ENCODE measurements at regions not wholly inside any gene's neighbourhood (a gene's known extent, or its start where the extent isn't known, plus 50 kb on each side); places are given as distances from the start of the nearest gene placed in this dataset.

DNA sequence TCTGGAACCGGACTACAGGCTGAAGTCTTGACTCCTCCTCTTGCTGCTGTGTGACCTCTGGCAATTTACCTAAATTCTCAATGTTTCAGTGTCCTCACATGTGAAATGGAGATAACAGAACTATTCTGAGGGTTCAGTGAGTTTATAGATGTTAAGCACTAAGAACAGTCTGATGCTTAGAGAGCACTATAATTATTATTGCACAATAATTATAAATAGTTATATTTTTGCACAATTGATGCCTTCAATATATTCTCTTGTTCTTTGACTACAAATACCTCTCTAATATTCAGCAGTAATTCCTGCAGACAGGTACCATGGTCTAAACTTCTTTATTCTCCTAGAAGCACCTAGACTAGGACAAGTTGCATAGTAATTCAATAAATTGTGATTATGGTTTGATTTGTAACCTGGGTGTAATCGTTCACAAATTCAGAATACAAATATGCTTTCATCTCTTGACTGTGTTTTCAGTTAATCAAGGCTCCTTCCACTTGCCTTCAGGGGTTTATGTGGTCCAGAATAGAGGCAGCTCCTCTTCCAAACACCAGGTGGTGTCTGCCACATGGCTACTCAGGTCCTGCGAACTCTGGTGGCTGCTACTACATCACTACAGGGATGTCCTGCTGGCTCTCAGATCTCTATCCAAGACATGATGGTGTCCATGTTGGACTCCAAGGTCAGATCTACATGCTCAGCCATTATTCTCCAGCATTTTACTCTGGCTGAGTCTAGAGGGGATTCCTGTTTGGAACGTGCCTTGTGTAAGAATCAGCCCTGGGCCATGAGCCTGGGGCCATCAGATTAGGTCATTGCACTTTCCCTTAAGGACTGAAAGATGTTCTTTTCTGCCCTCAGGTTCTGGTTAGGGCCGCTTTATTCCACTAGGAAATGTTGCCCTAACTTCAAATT is 103.4 kb downstream of the QRFPR start:
- peak; percentile 2 for DNase-seq
- in situ Hi-C loops (cut with MboI; ENCODE audit: low pct_unique_long_range_greater_than_20kb, low sequenced_read_pairs), result no loop called here

DNA sequence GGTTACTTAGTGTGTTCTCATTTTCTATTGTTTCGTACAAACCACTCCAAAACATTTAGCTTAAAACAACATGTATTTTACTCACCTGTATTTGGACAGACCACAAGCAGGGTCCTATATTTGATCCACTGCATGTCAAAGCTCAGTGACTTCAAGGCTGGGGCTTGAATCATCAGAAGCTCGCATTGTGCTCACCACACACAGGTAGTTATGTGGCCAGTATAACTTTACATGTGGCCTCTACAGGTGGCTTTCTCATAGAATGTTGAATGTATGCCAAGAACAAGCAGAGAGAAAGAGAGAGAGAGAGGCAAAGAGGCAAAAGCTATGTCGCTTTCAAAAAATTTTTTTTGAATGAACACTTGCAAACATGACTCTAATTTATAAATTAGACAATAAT is 107.6 kb downstream of the QRFPR start:
- no peak for DNase-seq

DNA sequence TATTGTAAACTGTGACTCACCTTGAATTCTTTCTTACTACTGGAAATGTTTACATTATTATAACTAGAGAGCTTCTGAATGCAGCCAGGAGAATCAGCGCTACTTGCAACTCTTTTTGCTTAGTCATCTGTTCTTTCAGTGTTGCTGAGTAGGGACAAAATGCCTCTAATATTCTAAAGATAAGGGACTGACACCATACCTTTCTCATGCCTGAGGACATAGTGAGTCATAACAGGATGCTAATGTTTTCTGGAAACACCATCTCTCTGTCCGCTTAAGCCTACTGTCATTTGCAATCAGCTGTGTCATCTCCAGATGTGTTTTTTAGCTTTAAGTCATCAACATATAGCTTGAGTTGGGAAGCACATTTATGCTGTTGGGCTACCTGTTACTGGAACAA is 108.3 kb downstream of the QRFPR start:
- DNase-seq, result no peak
- in situ Hi-C loops (cut with MboI; ENCODE audit: low pct_unique_long_range_greater_than_20kb, low sequenced_read_pairs), result no loop called here

More for the DNA sequence above, 107.6 kb downstream of the QRFPR start:
- in situ Hi-C loops (cut with MboI; ENCODE audit: low pct_unique_long_range_greater_than_20kb, low sequenced_read_pairs), result no loop called here

DNA sequence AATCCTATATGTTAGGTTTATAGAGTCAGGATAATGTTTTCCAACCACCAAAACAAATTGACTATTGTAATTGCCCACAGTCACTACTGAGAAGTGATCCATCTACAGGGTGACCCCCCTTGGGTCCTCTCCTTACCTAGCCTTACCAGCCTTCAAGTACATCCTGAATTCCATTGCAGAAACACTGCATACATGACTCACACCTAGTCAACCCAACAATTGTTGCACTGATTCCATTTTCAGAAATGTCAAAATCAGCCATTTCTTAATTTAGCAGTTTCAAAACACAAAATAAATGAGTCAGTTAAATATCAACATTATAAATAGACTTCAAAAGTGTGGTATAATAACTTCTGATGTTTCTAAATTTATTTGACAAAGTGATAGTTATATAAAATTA is 106.3 kb upstream of the TNIP3 start:
- no peak for DNase-seq
- in situ Hi-C loops (cut with MboI; ENCODE audit: low pct_unique_long_range_greater_than_20kb, low sequenced_read_pairs), result no loop called here

DNA sequence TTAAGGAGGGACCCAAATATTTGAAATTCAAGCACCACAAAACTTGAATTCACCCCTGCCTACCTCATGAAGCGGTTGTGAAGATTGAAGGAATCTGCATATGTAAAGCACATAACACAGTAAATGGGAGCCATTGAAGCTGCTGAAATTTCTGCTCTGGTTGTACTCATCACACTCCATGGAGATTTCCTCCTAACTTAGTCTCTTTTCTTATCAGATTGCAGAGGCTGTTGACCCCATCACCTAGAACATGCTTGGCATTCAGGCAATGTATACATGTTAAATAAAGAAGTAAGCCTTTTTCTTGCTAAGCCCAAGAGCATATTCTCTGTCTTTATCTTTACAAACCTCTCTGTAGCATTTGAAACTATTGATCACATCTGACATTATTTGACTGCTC is 104.9 kb upstream of the TNIP3 start:
- no peak for DNase-seq

DNA sequence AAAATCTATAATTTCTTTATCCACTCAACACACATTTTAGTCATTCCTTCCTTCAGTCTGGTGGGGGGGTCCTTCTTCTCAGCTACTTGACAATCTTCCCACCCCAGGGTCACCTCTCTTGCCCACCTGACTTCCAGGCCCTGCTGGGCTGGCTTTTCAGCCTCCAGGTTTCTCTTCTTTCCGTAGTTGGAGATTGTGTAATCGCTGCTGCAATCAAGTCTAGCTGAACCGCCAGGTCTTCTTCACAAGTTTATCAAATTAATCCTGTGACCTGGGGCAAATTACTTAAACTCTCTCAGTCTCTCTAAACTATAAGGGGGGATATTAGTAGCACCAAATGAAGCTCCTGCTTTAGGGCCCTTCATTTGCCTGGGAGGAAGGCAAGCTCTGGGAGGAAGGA is 102.9 kb upstream of the TNIP3 start:
- in situ Hi-C loops (cut with MboI; ENCODE audit: low pct_unique_long_range_greater_than_20kb, low sequenced_read_pairs), result no loop called here
- DNase-seq, result no peak

More for the DNA sequence above, 104.9 kb upstream of the TNIP3 start:
- in situ Hi-C loops (cut with MboI; ENCODE audit: low pct_unique_long_range_greater_than_20kb, low sequenced_read_pairs), result no loop called here

DNA sequence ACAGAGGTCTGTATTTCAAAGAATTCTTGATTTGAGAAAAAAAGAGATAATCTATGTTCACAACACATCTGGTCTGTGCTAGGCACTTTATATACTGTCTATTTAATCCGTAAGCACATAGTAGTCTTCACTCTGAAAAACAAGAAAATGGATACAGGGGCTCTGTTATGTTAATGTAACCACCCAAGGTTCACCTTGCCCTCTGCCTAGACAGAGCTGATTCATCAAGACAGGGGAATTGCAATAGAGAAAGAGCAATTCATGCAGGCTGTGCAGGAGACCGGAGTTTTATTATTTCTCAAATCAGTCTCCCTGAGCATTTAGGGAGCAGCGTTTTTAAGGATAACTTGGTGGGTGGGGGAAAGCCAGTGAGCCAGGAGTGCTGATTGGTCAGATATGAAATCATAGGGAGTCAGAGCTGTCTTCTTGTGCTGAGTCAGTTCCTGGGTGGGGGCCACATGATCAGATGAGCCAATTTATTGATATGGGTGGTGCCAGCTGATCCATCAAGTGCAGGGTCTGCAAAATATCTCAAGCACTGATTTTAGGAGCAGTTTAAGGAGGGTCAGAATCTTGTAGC is 92.9 kb upstream of the TNIP3 start:
- no peak for DNase-seq
- in situ Hi-C loops (cut with MboI; ENCODE audit: low pct_unique_long_range_greater_than_20kb, low sequenced_read_pairs), result no loop called here

DNA sequence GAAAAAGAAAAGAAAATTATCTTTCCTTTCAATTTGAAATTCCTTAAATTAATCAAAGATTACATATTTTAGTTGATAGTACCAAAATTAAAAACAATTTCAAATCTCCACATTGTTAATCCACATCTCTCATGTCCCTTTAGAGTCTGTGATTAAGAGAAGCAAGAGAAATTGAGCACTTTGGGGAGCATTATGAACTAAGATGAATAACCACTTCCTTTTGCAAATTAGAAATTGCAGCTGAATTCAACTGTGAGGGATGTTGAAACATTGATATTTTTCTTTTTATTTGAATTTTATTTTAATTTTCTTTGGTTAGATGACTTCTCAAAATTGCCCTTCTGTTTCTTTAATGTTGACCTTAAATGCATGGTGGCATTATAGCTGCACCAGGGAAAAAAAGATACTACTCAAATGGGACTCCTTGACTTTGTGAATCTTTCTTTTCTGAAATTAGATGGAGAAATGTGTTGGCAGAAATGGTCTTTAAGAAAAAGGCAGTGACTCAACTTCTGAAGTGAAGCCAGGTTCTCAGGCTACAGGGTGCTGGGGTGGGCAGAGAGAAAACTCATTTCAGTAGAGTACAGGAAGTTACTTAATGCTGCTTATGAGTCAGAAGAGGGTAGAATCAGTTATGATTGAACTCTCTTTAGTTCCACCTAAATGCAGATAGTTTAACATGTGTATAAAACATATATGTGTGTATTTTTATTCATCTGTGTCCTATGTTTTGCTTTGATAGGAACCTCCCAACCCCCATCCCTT is 92.0 kb upstream of the TNIP3 start:
- in situ Hi-C loops (cut with MboI; ENCODE audit: low pct_unique_long_range_greater_than_20kb, low sequenced_read_pairs), result no loop called here
- no peak for DNase-seq

DNA sequence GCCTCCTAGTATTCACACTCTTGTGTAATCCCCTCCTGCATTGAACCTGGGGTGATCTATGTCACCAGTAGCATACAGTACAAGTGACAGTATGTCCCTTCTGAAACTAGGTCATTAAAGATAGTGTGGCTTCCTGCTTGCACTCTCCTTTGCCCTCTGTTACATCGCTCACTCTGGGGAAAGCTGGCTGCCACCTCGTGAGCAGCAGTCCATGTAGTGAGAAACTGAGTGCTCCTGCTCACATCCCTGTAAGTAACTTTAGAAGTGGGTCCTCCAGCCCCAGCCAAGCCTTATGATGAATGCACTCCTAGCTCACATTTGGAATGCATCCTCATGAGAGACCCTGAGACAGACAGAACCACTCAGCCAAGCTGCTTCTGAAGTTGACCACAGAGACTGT is 89.8 kb upstream of the TNIP3 start:
- in situ Hi-C loops (cut with MboI; ENCODE audit: low pct_unique_long_range_greater_than_20kb, low sequenced_read_pairs), result no loop called here
- no peak for DNase-seq

DNA sequence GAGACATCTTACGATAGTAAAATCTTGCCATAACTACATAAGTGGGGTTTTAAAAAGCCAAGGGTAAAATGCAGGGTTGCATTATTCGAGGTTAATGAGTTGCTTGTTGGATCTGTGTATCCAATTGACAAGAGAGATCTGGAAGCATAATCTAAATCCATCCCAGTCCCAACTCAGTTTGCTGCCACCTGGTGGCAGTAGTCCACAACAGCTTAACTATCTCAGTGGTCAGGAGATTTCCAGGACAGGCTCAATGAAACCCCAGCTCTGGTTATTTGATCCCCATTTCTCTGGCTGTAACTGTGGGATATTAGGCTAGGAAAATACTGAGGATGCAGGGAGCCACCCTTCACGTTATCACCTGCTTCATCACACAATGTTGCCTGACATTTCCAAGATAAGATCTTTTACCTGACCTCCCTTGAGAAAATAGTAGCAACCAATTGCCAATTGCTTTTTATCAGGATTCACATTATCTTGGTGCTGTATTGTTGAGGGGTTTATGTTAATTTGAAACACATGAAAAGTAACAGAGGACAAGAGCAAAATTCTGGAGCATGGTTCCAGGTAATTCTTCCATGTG is 88.2 kb upstream of the TNIP3 start:
- DNase-seq, result peak; percentile 53
- in situ Hi-C loops (cut with MboI; ENCODE audit: low pct_unique_long_range_greater_than_20kb, low sequenced_read_pairs), result no loop called here

DNA sequence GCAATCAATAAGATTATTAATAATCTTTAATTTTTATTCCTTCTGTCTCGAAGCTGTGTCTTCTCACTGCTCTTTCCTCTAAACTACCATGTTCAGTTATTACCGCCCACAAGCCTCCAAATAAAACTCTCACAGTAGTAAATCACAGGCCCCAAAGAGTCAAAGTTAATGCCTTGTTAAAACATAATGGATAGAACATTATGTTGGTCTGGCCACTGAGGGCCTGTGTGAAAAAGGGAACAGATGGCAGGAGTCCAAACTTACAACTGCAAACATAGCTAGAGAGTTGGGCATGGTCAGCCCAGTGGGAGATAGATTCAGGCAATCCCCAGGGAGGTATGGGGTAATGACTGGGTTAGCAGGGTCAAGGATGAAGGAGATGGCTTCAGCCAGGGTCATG is 84.6 kb upstream of the TNIP3 start:
- DNase-seq, result no peak
- in situ Hi-C loops (cut with MboI; ENCODE audit: low pct_unique_long_range_greater_than_20kb, low sequenced_read_pairs), result no loop called here

DNA sequence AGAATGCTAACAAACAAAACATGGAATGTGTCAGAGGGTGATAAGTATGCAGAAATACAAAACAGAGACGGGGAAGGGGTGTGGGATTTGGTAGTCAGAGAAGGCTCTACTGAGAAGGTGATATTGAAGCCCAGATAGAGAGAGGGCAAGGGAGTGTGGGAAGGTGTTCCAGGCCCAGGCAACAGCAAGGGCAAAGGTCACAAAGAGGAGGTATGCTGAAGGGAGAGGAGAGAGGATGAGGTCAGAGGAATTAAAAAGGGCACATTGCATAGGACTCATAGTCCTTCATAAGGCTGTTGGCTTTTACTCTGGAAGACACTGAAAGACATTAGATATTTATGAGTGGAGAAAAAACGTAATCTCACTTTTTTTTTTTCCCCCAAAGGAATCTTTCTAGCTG is 82.6 kb upstream of the TNIP3 start:
- DNase-seq, result no peak
- in situ Hi-C loops (cut with MboI; ENCODE audit: low pct_unique_long_range_greater_than_20kb, low sequenced_read_pairs), result no loop called here

DNA sequence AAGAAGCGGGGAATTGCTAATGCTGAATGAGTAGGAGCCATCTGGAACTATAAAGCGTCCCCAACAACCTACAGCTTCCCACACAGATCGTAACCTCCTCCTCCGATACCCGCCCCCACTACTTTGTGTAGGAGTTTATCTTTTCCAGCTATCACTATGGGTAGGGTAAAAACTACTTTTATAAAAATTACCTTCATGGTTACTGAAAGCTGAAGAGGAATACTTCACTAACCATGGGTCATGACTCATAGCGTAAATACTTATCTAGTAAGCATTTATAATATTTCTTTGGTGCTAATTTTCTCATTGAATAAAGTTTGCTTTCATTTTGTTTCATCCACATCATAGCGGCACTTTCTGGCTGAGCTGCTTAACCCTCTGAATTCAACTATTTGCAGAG is 79.4 kb upstream of the TNIP3 start:
- no peak for DNase-seq
- in situ Hi-C loops (cut with MboI; ENCODE audit: low pct_unique_long_range_greater_than_20kb, low sequenced_read_pairs), result no loop called here

DNA sequence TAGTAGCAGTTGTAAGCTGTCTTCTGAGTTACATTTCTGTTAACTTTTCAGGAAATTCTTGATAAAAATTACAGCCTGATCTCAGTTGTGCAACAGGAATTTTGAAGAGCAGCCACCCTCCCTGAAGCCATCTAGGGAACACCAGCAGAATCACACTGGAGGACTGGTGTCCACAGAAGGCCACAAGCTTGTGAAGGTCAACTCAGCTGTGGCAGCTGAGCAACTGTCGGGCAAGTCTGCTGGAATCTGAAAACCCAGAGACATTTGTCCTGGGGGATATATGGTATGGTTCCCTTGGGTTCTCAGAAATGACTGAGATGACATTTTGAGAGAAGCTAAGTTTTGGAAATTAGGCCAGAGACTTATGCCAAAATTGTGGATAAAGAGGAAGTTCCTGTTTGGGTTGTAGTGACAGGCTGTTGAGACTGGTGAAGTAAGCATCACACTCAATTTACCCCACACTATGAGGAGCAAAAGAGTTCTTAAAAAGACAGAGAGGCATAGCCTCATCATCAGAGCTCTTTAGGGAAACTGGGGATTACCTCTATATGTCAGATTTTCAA is 78.1 kb upstream of the TNIP3 start:
- in situ Hi-C loops (cut with MboI; ENCODE audit: low pct_unique_long_range_greater_than_20kb, low sequenced_read_pairs), result no loop called here
- DNase-seq, result no peak

DNA sequence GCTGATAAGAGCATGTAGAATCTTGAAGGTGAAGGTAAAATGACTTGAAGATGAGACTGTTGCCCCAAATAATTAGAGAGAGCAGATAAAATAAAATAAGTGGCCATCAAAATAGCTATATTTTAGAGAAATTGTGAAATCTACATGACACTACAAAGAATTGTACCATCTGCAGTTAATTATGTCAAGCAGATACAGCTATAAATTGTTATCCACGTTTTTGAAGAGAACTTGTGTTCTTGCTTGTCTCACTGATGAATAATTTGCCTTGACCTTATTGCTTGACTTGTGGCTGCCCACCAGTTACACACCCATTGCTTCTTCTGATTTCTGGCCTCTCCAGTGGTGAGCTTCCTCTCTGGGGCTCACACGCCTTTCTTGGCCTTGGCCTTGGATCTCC is 75.8 kb upstream of the TNIP3 start:
- in situ Hi-C loops (cut with MboI; ENCODE audit: low pct_unique_long_range_greater_than_20kb, low sequenced_read_pairs), result no loop called here
- no peak for DNase-seq

DNA sequence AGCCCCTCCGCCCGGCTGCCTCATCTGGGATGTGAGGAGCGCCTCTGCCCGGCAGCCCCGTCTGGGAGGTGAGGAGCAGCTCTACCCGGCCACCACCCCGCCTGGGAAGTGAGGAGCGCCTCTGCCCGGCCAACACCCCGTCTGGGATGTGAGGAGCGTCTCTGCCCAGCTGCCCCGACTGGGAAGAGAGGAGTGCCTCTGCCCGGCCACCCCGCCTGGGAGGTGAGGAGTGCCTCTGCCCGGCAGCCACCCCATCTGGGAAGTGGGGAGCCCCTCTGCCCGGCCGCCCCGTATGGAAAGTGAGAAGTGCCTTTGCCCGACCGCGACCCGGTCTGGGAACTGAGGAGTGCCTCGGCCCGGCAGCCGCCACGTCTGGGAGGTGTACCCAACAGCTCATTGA is 74.3 kb upstream of the TNIP3 start:
- in situ Hi-C loops (cut with MboI; ENCODE audit: low pct_unique_long_range_greater_than_20kb, low sequenced_read_pairs), result no loop called here
- no peak for DNase-seq

DNA sequence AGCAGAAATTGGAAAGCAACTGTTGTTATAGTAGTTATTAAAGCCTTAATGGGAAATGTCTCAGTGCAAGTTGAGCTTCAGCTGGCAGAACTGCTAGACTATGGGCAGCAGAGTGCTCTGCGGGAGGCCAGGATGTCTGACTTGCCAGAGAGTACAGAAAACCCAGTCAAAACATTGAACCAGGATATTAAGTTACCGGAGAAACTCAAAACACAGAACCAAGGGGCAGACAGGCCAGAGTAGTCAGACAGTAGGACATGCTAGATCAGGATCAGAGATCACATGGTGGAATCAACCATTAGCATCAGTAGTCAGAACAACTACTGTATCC is 72.9 kb upstream of the TNIP3 start:
- in situ Hi-C loops (cut with MboI; ENCODE audit: low pct_unique_long_range_greater_than_20kb, low sequenced_read_pairs), result no loop called here
- DNase-seq, result no peak

DNA sequence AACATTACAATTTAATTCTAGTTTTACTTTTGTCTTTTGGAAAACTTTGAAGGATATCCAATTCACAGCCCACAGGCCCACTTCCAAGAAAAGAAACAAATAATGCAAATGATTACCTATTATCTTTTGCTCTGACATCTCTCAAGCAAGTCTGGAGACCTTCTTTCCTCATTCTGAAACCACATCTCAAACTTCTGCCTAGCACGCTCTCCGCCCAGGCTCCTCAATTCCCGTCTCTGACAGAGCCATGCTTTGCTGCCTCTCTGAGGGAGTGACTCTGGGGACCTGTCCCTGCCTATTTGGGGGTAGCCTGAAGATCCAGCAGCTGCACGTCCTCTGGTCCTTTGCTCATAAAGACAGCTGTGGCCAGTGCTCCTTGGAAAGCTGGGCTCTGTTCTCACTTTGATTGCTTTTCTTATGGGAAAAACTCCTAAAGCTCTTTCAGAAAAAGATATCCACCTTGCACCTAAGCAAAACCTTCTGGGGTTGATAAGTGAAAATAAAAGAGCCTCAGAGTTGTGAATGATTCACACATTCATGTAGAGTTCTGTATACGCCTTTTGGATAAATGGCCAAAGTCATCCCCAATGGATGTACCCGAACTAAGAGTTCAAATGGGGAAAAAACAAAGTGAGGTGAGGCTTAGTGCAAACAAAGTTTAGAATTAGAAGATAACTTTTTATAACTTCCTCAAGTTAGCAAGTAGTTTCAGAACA is 72.4 kb upstream of the TNIP3 start:
- in situ Hi-C loops (cut with MboI; ENCODE audit: low pct_unique_long_range_greater_than_20kb, low sequenced_read_pairs), result no loop called here

DNA sequence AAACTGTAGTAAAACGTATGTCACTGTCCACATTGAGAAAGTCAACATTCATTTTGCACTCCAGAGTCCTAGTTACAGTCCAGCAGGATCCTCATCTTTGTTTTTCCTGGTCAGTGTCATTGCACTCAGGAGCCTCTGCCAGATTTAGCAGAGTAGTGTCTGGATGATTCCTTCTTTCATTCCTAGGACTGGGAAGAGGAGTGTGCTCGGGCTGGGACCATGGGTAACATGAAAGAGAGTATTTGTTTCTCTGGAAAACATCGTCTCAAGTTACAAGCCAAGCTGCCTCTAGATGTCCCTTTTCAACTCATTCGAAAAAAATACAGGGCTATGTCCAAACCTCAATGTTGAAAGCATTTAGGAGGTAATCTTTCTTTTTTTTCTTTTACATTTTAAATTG is 69.9 kb upstream of the TNIP3 start:
- DNase-seq, result no peak

More for the DNA sequence above, 72.4 kb upstream of the TNIP3 start:
- no peak for DNase-seq

More for the DNA sequence above, 69.9 kb upstream of the TNIP3 start:
- in situ Hi-C loops (cut with MboI; ENCODE audit: low pct_unique_long_range_greater_than_20kb, low sequenced_read_pairs), result no loop called here

Data from KBM-7 (cell line).